ENCODE measurements at regions not wholly inside any gene's neighbourhood (a gene's known extent, or its start where the extent isn't known, plus 50 kb on each side); places are given as distances from the start of the nearest gene placed in this dataset.
"Not testable (repeated sequence)": the region's sequence is repeated elsewhere in the genome, so short reads cannot be mapped to it uniquely, and the experiment has no call there.

- no peak for DNase-seq
Observed at GRCh38 chr1:166307261-166308188, 140.7 kb upstream of the FAM78B start.

- not testable (repeated sequence) for DNase-seq
Observed at GRCh38 chr1:166316306-166316705, 149.5 kb upstream of the FAM78B start.

GRCh38 chr1:166322470-166322869 is 155.7 kb upstream of the FAM78B start:
- no peak for DNase-seq

DNA sequence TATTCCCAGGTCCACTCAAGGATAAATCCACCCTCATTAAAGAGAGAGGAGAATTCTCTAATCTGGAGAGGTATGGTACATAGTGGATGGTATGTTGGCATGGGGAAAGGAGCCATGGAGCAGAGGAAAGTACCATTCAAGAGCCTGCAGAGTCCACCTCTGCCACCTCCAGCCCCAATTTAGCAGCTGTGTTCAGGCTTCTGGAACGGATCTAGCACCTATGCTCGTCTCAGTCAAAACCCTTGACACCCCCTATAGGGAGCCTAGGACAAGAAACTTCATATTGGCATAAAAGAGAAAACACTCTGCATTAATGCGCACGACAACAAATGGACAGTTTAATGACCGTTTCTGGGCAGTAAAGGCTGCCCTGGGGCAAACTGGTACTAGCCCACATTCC is 161.1 kb upstream of the FAM78B start:
- DNase-seq, result no peak

- DNase-seq, result no peak
Observed at GRCh38 chr1:166328956-166329355, 162.2 kb upstream of the FAM78B start.

DNA sequence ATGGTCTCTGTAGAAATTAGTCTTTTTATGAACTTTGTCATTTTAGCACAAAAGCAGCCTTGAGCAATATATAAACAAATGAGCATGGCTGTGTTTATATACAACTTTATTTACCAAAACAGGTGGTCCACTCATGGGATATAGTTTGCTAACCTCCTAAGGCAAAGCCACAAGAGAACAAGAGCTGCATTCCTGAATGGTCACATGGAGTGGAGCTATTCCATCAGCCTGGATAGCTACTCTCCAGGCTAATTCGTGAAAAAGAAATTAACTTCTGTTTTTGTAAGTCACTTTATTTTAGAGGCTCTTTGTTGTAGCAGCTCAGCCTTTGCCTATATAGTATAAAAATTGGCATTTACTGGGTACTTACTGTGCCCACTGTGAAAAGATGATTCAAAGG is 163.3 kb upstream of the FAM78B start:
- no peak for DNase-seq

DNA sequence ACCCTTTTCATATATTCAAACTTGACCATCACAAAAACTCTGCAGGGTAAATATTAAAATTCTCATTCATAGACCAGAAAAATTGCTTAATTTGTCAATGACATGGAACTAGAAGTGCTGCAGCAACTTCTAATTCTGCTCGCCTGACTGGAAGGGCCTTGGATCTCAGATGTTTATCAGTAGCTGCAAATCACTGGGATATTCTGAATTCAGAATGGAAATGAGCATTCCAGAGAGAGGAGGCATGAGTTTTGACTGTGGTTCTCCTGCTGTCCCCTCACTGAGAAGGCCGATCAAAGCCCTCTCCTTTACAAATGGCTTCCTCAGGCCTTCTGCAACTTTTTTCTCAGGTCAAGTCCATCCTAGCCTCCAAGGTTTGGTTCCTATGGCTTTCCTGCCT is 171.3 kb upstream of the FAM78B start:
- no peak for DNase-seq

GRCh38 chr1:166340709-166341108 is 173.9 kb upstream of the FAM78B start:
- no peak for DNase-seq

- DNase-seq, result no peak
Observed at GRCh38 chr1:166343276-166343675, 176.5 kb upstream of the FAM78B start.

- no peak for DNase-seq
Observed at GRCh38 chr1:166350490-166350889, 183.7 kb upstream of the FAM78B start.

- DNase-seq, result no peak
Observed at GRCh38 chr1:166351676-166352075, 184.9 kb upstream of the FAM78B start.

DNA sequence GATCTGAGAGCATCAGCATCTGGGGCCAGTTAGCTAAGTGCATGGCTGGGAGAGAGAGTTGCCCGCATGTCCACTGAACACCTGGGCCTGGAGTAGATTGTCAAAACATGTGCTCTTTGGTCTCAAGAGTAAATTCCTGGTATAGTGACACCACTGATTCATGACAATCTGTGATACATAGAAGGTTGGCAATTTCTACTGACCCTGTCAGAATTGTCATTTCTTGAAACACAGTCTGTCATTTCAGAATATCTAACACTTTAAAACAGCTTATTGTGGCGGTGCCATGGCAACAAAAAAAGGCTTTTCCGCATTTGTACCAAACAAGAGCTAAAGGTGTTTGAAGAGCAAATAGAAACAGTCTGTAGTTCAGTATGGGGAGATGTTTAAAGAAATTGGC is 186.4 kb upstream of the FAM78B start:
- DNase-seq, result no peak

- peak in 1 of 5 experiments; percentile 12 for DNase-seq
Observed at GRCh38 chr1:166354406-166354805, 187.6 kb upstream of the FAM78B start.

- no peak for DNase-seq
Observed at GRCh38 chr1:166365081-166365480, 198.3 kb upstream of the FAM78B start.

DNA sequence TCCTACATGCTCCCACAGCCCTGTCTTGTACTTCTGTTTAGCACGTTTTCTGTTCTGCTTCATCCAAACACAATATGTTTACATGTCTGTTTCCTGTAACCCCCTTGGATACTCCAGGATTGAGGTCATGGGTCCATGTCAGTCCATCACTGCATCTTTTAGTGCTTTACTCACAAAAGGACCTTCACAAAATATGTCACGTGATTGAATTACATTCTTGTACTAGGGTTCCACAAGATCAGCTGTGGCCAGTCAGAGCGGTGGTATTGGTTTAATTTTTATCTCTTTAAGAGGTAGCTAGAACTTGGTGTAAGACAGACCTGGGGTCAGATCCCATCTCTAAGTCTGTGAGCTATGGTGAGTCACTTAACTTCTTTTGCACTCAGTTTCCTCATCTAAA is 201.2 kb upstream of the FAM78B start:
- DNase-seq, result no peak

GRCh38 chr1:166377896-166378295 is 211.1 kb upstream of the FAM78B start:
- peak in 1 of 5 experiments; percentile 56 for DNase-seq

DNA sequence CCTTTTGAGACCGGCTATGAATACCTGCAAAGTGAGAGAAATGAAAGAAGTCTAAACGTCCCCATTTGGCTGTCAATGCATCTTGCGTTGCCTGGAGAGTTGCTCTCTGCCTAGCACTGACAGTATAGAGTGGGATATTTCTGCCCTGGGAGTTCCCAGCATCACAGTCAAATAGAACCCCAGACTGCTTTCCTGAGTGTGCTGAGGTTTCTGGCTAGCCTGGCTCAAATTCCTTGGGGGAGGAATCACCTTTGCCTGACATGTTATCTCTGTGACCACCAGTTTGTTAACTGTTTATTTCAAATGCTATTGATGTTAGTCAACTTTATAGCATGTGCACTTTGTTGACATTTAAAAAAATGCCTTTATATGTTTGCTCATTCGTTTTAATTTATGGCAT is 212.0 kb upstream of the FAM78B start:
- DNase-seq, result no peak

- DNase-seq, result peak in 1 of 5 experiments; percentile 30
Observed at GRCh38 chr1:166379447-166379846, 212.6 kb upstream of the FAM78B start.

- peak in 1 of 5 experiments; percentile 46 for DNase-seq
Observed at GRCh38 chr1:166383137-166383536, 216.3 kb upstream of the FAM78B start.

DNA sequence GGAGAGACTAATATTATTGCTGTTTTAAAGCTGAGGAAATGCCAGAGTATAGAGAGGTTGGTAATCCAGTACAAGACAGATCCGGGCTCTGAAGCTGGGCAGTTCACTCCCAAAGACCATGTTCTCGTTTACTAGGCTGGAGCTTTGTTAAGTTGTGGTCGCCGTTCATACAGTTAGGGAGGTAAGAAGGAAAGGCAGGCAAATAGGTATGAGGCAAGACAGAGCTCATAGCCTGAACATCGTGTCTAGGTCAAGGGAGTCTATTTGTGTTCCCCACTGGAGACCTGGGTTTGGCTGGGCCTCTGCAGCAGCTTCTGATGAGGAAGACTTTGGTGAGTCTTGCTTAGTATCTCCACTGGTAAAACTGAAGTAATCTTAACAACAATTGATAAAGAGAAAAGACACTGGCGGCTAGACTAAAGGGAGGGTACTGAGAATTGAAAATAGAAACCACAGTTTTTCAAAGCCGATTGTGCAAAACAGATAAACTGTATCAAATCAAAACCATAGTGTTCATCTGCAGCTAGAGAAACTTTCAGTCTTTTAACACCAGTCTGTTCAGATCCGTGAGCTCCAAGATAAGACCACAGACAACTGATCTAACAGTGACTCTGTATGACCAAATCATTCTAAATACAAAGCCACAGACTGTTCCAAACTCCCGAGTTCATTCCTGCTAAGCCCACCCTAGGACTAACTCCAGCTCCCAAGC is 217.0 kb upstream of the FAM78B start:
- peak in 1 of 5 experiments; percentile 84 for DNase-seq

- no peak for DNase-seq
Observed at GRCh38 chr1:166384948-166385347, 218.1 kb upstream of the FAM78B start.

DNA sequence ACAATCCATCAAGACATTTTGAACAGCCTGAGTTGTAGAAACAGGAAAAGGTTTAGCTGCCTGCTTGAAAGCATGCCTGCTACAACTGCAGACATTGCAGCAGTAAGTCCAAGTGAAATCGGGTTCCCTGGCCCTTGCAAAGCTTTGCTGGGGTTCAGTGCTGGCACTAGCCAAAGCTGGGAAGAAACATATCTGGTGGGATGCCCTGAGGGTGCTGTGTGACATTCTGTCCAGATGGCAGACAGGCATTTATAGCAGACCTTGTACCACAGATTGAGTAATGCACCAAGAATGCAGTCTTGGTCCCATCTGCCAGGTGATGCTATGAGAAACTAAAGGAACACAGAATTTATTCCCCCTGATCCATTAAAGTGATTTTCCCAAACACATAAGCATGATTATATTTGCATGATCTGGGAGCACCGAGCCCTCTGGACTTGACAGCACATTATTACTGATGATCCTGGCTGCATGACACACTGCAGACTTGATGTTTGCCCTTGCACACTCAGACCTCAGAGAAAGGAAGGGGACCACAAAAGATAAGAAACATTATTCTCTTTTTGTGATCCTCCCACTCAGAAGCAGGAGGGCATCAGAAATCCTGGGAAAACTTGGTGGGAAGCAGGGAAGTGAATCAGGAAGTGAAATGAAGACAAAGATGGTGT is 223.7 kb upstream of the FAM78B start:
- no peak for DNase-seq
